Tibial artery (tissue), 4 donors: ENCODE measurements at regions not wholly inside any gene's neighbourhood (a gene's known extent, or its start where the extent isn't known, plus 50 kb on each side); places are given as distances from the start of the nearest gene placed in this dataset.

Experiments
- DNase-seq, 2 donors: peaks; one replicate each; pipeline ENCODE4 v3.0.0-alpha.2; 2019
- H3K27ac ChIP-seq, 2 donors: fragments of 200-600 bp; sonication (generic) in 1 of 2; 1 replicate in 1 of 2; 2 replicates in 1 of 2; pipeline ENCODE4 v1.5.1; 2018 to 2019; ENCODE audit warnings: mild to moderate bottlenecking in 1 of 2
- H3K27me3 ChIP-seq, 2 donors: fragments of 200-600 bp; sonication (generic) in 1 of 2; one replicate each; pipeline versions ENCODE4 v1.5.1 to v1.6.0; 2016 to 2019
- H3K36me3 ChIP-seq, 3 donors: fragments of 200-600 bp; sonication (generic) in 2 of 3; one replicate each; pipeline ENCODE4 v1.5.1; 2016 to 2019; ENCODE audit warnings: mild to moderate bottlenecking in 2 of 3
- H3K4me1 ChIP-seq, 4 donors: fragments of 200-600 bp; sonication (generic) in 2 of 4; 1 replicate in 3 of 4; 2 replicates in 1 of 4; pipeline ENCODE4 v1.5.1; 2016 to 2019
- H3K4me3 ChIP-seq, 2 donors: fragments of 200-600 bp; sonication (generic) in 1 of 2; 1 replicate in 1 of 2; 2 replicates in 1 of 2; pipeline ENCODE4 v1.5.1; 2018 to 2019; ENCODE audit warnings: mild to moderate bottlenecking in 2 of 2
- H3K9me3 ChIP-seq, 3 donors: fragments of 200-600 bp; sonication (generic) in 1 of 3; one replicate each; pipeline ENCODE4 v1.5.1; 2016 to 2019
- CTCF ChIP-seq, 2 experiments: fragments of 200-600 bp in 1 of 2; fragments of 450-650 bp in 1 of 2; IDR thresholded peaks; one replicate each; pipeline ENCODE4 v1.5.1; 2017 to 2019; ENCODE audit warnings: antibody characterized with exemption in 2 of 2, mild to moderate bottlenecking in 1 of 2, moderate library complexity in 1 of 2
- intact Hi-C: fragments of 100-400 bp; cut with DNase I; formaldehyde crosslinking; loops from one replicate; pipeline ENCODE4 v1.15.0; 2023; ENCODE audit warnings: low total_unique reads

DNA sequence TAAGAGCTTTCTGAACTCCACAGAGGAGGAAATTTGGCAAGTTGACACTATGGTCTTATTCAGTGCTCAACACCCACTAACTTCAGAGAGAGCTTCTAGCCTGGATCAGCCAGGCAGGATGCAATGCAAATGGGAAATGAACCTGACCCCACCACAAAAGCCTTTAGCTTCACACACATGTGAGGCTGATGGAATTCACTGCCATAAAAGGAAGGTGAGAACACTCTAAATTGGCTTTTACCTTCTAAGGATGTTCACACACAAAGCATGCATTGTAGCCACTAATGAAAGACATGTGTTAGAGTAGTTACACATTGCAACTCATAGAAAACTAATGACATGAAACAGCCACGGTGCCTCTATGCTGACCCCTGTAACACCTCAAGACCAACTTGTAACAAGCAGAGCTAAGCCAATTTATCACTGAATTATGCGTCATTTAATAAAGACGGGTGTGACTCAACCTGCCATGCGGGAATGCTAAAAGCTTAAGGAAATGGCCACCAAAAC, 262.1 kb downstream of the HACE1 start:
- DNase-seq: no peak
- H3K27me3 ChIP-seq: no peaks in the 10 kb centered on the region
- peaks cover 0 to 19% (median 8%) of the 10 kb centered on the region in 4 donors for H3K4me1 ChIP-seq
- no peaks in the 10 kb centered on the region for H3K36me3 ChIP-seq
- no peak for TF ChIP-seq CTCF (IDR thresholded peaks at IDR 0.05)
- no peak overlapping the region for H3K27ac ChIP-seq
- intact Hi-C loops: no loop called here
- no peak overlapping the region for H3K4me3 ChIP-seq
- H3K9me3 ChIP-seq: no peaks in the 10 kb centered on the region

DNA sequence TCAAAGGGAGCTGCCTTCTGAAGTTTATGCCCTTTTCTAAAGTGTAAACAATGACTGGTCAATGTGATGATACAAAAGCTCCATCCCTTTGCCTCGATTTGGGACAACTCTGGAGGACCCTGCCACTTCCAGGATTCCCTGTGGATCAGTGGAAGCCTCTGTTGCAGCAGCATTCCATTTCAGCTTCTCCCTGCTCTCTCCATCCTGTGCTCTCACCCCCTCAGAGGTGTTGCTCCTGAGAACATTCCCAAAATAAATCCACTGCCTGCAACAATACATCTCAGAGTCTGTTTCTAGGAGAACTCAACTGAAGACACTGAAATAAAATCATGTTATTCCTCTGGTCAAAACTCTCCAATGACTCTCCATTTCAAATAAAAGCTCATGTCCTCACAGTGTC, 263.6 kb downstream of the HACE1 start:
- Histone ChIP-seq H3K27me3 (no peaks in the 10 kb centered on the region), H3K9me3 (no peaks in the 10 kb centered on the region), H3K4me3 (no peak overlapping the region), H3K4me1 (peaks cover 0 to 4% (median 0%) of the 10 kb centered on the region in 4 donors), H3K36me3 (no peaks in the 10 kb centered on the region), H3K27ac (no peak overlapping the region)
- TF ChIP-seq CTCF (IDR thresholded peaks at IDR 0.05): no peak
- intact Hi-C loops: no loop called here
- no peak for DNase-seq

- no peak overlapping the region for H3K4me3 ChIP-seq
- H3K27me3 ChIP-seq: no peaks in the 10 kb centered on the region
- intact Hi-C loops: no loop called here
- no peak for TF ChIP-seq CTCF (IDR thresholded peaks at IDR 0.05)
- H3K27ac ChIP-seq: no peak overlapping the region
- H3K4me1 ChIP-seq: no peaks in the 10 kb centered on the region
- no peaks in the 10 kb centered on the region for H3K9me3 ChIP-seq
- no peak for DNase-seq
- no peaks in the 10 kb centered on the region for H3K36me3 ChIP-seq
Observed at GRCh38 chr6:104595311-104595820, 264.4 kb downstream of the HACE1 start.

DNA sequence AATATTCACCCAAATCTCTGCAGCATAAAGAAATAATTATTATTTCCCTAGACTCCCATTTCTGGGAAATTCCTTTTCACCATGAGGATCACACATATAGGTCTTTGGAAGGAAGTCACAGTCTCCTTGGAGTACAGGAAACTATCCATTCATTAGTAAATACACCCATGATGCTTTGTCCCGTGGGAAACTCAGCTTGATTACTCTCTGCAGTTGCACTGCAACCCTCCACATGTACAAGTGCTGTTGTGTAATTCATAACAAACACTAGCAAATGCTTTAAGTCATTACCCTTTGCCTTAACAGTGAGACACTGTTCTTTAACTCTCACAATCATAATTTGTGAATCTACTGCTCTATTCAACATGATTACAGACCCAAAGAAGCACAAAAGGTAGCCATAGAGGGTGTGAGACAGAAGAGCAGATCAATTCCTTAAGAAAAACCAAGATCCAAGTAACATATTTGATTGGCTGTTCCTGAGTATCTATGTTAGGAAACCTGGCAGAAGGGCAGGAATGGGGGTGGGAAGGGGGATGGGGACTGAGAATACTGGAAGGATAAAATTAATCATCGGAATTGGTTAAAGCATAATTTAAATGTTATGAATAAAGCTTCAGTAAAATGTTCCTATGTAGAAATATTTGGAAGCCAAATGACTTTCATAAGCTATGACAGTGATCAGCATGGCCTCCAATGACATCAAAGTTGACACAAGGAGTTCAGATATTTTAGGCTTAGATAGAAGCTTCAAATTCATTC, 268.0 kb downstream of the HACE1 start:
- intact Hi-C loops: no loop called here
- H3K4me3 ChIP-seq: no peak overlapping the region
- no peak for DNase-seq
- no peak overlapping the region for H3K27ac ChIP-seq
- TF ChIP-seq CTCF (IDR thresholded peaks at IDR 0.05): no peak
- no peaks in the 10 kb centered on the region for H3K9me3 ChIP-seq
- H3K36me3 ChIP-seq: no peaks in the 10 kb centered on the region
- H3K4me1 ChIP-seq: no peaks in the 10 kb centered on the region
- H3K27me3 ChIP-seq: no peaks in the 10 kb centered on the region

DNA sequence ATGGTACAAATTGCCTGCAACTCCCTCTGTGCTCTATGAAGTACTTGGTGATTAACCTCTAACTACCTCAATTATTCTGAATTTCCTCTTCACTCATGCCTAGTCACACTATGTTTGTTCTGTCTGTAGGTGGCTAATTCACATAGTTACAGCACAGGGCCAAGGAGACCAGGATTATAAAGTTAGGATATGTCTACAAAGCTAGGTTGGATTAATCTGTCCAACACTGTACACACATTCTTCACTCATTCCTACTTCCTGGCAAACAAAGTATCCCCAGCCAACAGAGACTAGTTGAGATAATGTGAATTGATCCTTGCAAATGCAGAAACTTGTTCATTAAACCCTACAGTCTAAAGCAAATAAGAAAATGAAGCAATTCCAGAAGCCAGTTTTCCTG, 269.8 kb downstream of the HACE1 start:
- H3K27ac ChIP-seq: no peak overlapping the region
- no peak for TF ChIP-seq CTCF (IDR thresholded peaks at IDR 0.05)

More for the DNA sequence above, 269.8 kb downstream of the HACE1 start:
- Histone ChIP-seq H3K27me3 (no peaks in the 10 kb centered on the region), H3K36me3 (no peaks in the 10 kb centered on the region), H3K4me1 (no peaks in the 10 kb centered on the region), H3K4me3 (no peak overlapping the region), H3K9me3 (no peaks in the 10 kb centered on the region)
- intact Hi-C loops: no loop called here
- DNase-seq: no peak
